Neural progenitor cell (in vitro differentiated cells): ENCODE measurements at regions not wholly inside any gene's neighbourhood (a gene's known extent, or its start where the extent isn't known, plus 50 kb on each side); places are given as distances from the start of the nearest gene placed in this dataset.
"Not testable (repeated sequence)": the region's sequence is repeated elsewhere in the genome, so short reads cannot be mapped to it uniquely, and the experiment has no call there.

Source experiments
- DNase-seq: peaks from one replicate; pipeline ENCODE4 v3.0.0-alpha.2; 2016; ENCODE audit warnings: low spot score
- H2AFZ ChIP-seq: fragments of 200-600 bp; sonication (generic); replicated peaks from 2 replicates; pipeline ENCODE4 v1.6.1; 2016; ENCODE audit warnings: antibody characterized with exemption
- H3F3A ChIP-seq: fragments of 200-600 bp; sonication (generic); 2 replicates; pipeline ENCODE4 v1.6.1; 2016; ENCODE audit warnings: antibody characterized with exemption, low read depth
- H3K27ac ChIP-seq: fragments of 200-600 bp; sonication (generic); 2 replicates; pipeline ENCODE4 v1.5.1; 2016; ENCODE audit warnings: mild to moderate bottlenecking
- H3K27me3 ChIP-seq: fragments of 200-600 bp; sonication (generic); 2 replicates; pipeline ENCODE4 v1.6.1; 2016; ENCODE audit warnings: mild to moderate bottlenecking, moderate library complexity
- H3K36me3 ChIP-seq: fragments of 200-600 bp; sonication (generic); 2 replicates; pipeline ENCODE4 v1.5.1; 2016
- H3K4me1 ChIP-seq: fragments of 200-600 bp; sonication (generic); 2 replicates; pipeline ENCODE4 v1.6.1; 2016; ENCODE audit warnings: mixed run types
- H3K4me2 ChIP-seq: fragments of 200-600 bp; sonication (generic); 2 replicates; pipeline ENCODE4 v1.6.1; 2016
- H3K4me3 ChIP-seq: fragments of 200-600 bp; sonication (generic); 2 replicates; pipeline ENCODE4 v1.5.1; 2016
- H3K79me2 ChIP-seq: fragments of 200-600 bp; sonication (generic); 2 replicates; pipeline ENCODE4 v1.6.1; 2016; ENCODE audit warnings: low read depth
- H3K9ac ChIP-seq: fragments of 200-600 bp; sonication (generic); 2 replicates; pipeline ENCODE4 v1.6.1; 2016
- H3K9me3 ChIP-seq: fragments of 200-600 bp; sonication (generic); 2 replicates; pipeline ENCODE4 v1.5.1; 2016; ENCODE audit warnings: low read depth
- H4K20me1 ChIP-seq: fragments of 200-600 bp; sonication (generic); 2 replicates; pipeline ENCODE4 v1.6.1; 2016; ENCODE audit warnings: low read depth
- H3K27ac Mint-ChIP-seq: 3 replicates; pipeline ENCODE4 v1.8.0; 2021; ENCODE audit warnings: mixed read lengths
- H3K27me3 Mint-ChIP-seq: 2 replicates; pipeline ENCODE4 v1.8.0; 2022; ENCODE audit warnings: low read depth, mild to moderate bottlenecking, inconsistent platforms, moderate library complexity, mixed read lengths; ENCODE audit not compliant: insufficient read depth
- H3K36me3 Mint-ChIP-seq: 3 replicates; pipeline ENCODE4 v1.8.0; 2021; ENCODE audit warnings: mixed read lengths
- H3K4me1 Mint-ChIP-seq: 3 replicates; pipeline ENCODE4 v1.8.0; 2021; ENCODE audit warnings: mixed read lengths
- H3K4me3 Mint-ChIP-seq: 3 replicates; pipeline ENCODE4 v1.8.0; 2021; ENCODE audit warnings: mild to moderate bottlenecking, moderate library complexity, mixed read lengths
- H3K9me3 Mint-ChIP-seq: 3 replicates; pipeline ENCODE4 v1.8.0; 2020; ENCODE audit warnings: mixed read lengths
- CTCF ChIP-seq: fragments of 200-600 bp; sonication (generic); IDR thresholded peaks from 2 replicates; pipeline ENCODE4 v1.5.1; 2017; ENCODE audit warnings: antibody characterized with exemption, mild to moderate bottlenecking
- EZH2 ChIP-seq: fragments of 200-600 bp; sonication (generic); IDR thresholded peaks from 2 replicates; pipeline ENCODE4 v1.6.1; 2017; ENCODE audit warnings: antibody characterized with exemption, mild to moderate bottlenecking, moderate library complexity
- EZH2phosphoT487 ChIP-seq: fragments of 200-600 bp; sonication (generic); IDR thresholded peaks from 2 replicates; pipeline ENCODE4 v1.6.1; 2017; ENCODE audit warnings: antibody characterized with exemption

- Histone ChIP-seq H3K4me2 (no peak overlapping the region), H3K27ac (no peak overlapping the region), H3K4me3 (no peak overlapping the region), H3F3A (no peaks in the 10 kb centered on the region), H3K79me2 (no peaks in the 10 kb centered on the region), H2AFZ (no peak overlapping the region), H3K36me3 (no peaks in the 10 kb centered on the region), H3K9ac (no peak overlapping the region), H4K20me1 (no peaks in the 10 kb centered on the region), H3K9me3 (no peaks in the 10 kb centered on the region), H3K4me1 (no peaks in the 10 kb centered on the region), H3K27me3 (no peaks in the 10 kb centered on the region)
- TF ChIP-seq EZH2phosphoT487 (no peak), CTCF (no peak), EZH2 (no peak)
- Mint-ChIP-seq H3K27me3 (peaks cover 7% of the 10 kb centered on the region), H3K4me1 (no peaks in the 10 kb centered on the region), H3K4me3 (no peak overlapping the region), H3K9me3 (no peaks in the 10 kb centered on the region), H3K36me3 (no peaks in the 10 kb centered on the region), H3K27ac (no peak overlapping the region)
- DNase-seq = no peak
Observed at GRCh38 chr13:28607187-28607955, 51.6 kb upstream of the POMP start.

- TF ChIP-seq EZH2phosphoT487 = no peak
- TF ChIP-seq CTCF = no peak
- no peak for TF ChIP-seq EZH2
- Mint-ChIP-seq H3K4me3 (no peak overlapping the region), H3K4me1 (no peaks in the 10 kb centered on the region), H3K9me3 (no peaks in the 10 kb centered on the region), H3K36me3 (no peaks in the 10 kb centered on the region), H3K27ac (no peak overlapping the region), H3K27me3 (peaks cover 6% of the 10 kb centered on the region)
- H3K9ac ChIP-seq = no peak overlapping the region
- H3K4me1 ChIP-seq = no peaks in the 10 kb centered on the region
- no peak overlapping the region for H3K4me2 ChIP-seq
- no peak overlapping the region for H3K4me3 ChIP-seq
- H2AFZ ChIP-seq = no peak overlapping the region
- no peaks in the 10 kb centered on the region for H3K36me3 ChIP-seq
- H3F3A ChIP-seq = no peaks in the 10 kb centered on the region
- no peaks in the 10 kb centered on the region for H3K27me3 ChIP-seq
- H3K9me3 ChIP-seq = no peaks in the 10 kb centered on the region
- H3K27ac ChIP-seq = no peak overlapping the region
- no peak for DNase-seq
- no peaks in the 10 kb centered on the region for H3K79me2 ChIP-seq
- no peaks in the 10 kb centered on the region for H4K20me1 ChIP-seq
Observed at GRCh38 chr13:28606466-28606865, 52.5 kb upstream of the POMP start.

GRCh38 chr13:28605147-28605546 lies 53.8 kb upstream of the POMP start:
- H3K9me3 ChIP-seq, H3K79me2 ChIP-seq, H3K9me3 Mint-ChIP-seq, H3K9ac ChIP-seq, H3K4me3 ChIP-seq, H3K27me3 ChIP-seq, H4K20me1 ChIP-seq, H3K36me3 ChIP-seq, H3K4me3 Mint-ChIP-seq, H3F3A ChIP-seq, H3K4me1 Mint-ChIP-seq, H3K36me3 Mint-ChIP-seq, H3K27ac ChIP-seq, H2AFZ ChIP-seq, DNase-seq, H3K4me1 ChIP-seq, H3K27me3 Mint-ChIP-seq, H3K4me2 ChIP-seq, H3K27ac Mint-ChIP-seq: not testable (repeated sequence)

GRCh38 chr13:28603043-28603664 lies 55.8 kb upstream of the POMP start:
- no peak overlapping the region for H3K4me2 ChIP-seq
- Mint-ChIP-seq H3K36me3 (no peaks in the 10 kb centered on the region), H3K27ac (no peak overlapping the region), H3K27me3 (peaks cover 3% of the 10 kb centered on the region), H3K4me3 (no peak overlapping the region), H3K9me3 (no peaks in the 10 kb centered on the region), H3K4me1 (no peaks in the 10 kb centered on the region)
- H3K9ac ChIP-seq = no peak overlapping the region
- no peak for TF ChIP-seq EZH2
- TF ChIP-seq EZH2phosphoT487 = no peak
- TF ChIP-seq CTCF = no peak
- no peaks in the 10 kb centered on the region for H3K79me2 ChIP-seq
- H3K4me3 ChIP-seq = no peak overlapping the region
- no peak for DNase-seq
- H2AFZ ChIP-seq = peak overlapping the region; percentile 80
- no peaks in the 10 kb centered on the region for H3K36me3 ChIP-seq
- no peaks in the 10 kb centered on the region for H3K4me1 ChIP-seq
- H4K20me1 ChIP-seq = no peaks in the 10 kb centered on the region
- no peaks in the 10 kb centered on the region for H3F3A ChIP-seq
- no peaks in the 10 kb centered on the region for H3K27me3 ChIP-seq
- H3K27ac ChIP-seq = no peak overlapping the region
- H3K9me3 ChIP-seq = no peaks in the 10 kb centered on the region
